ENCODE measurements at regions not wholly inside any gene's neighbourhood (a gene's known extent, or its start where the extent isn't known, plus 50 kb on each side); places are given as distances from the start of the nearest gene placed in this dataset.

DNA sequence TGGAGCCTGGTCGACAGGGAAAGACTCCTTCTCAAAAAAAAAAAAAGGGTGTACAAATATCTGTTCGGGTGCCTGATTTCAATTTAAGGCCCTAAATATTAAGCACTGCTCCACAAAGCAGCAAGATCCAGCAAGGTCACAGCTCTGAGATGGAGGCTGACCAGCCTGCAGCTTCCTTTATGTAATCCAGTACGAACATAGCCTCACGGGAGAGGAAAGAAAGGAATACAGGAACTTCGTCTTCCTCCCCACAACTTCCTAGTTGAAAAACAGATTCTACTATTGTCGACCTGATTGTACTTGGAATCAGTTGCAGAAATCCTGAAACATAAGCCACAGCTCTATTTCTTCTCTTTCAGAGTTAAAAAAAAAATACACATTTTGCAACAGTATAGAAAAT, 53.5 kb upstream of the TBC1D9 start:
- intact Hi-C loops (cut with DNase I): no loop called here
- no peaks in the 10 kb centered on the region for H3K9me3 ChIP-seq
- H3K4me1 ChIP-seq (ENCODE audit: insufficient read depth): peaks cover 17% of the 10 kb centered on the region
- WGBS, 3 donors: 18 to 27% (median 21%) methylated on average over 6 of the region's 6 CpGs
- peak overlapping the region in 1 of 2 donors; percentile 1 for H3K27ac ChIP-seq
- DNase-seq: no peak
- no peak overlapping the region for H3K4me3 ChIP-seq
- no peak for TF ChIP-seq CTCF (IDR thresholded peaks at IDR 0.05)
- no peak for TF ChIP-seq EP300 (IDR thresholded peaks at IDR 0.05)
- TF ChIP-seq POLR2A (IDR thresholded peaks at IDR 0.05): no peak
- H3K27me3 ChIP-seq: no peaks in the 10 kb centered on the region
- no peaks in the 10 kb centered on the region for H3K36me3 ChIP-seq

- TF ChIP-seq CTCF (IDR thresholded peaks at IDR 0.05) (no peak), EP300 (IDR thresholded peaks at IDR 0.05) (no peak)
- intact Hi-C loops (cut with DNase I): no loop called here
- no peak overlapping the region for H3K4me3 ChIP-seq
- H3K9me3 ChIP-seq: no peaks in the 10 kb centered on the region
- H3K36me3 ChIP-seq: no peaks in the 10 kb centered on the region
- H3K27ac ChIP-seq: peak overlapping the region in 1 of 2 donors; percentile 52
- 28 to 36% (median 31%) methylated on average over 7 of the region's 7 CpGs for WGBS, 3 donors
- no peak for DNase-seq
- H3K4me1 ChIP-seq (ENCODE audit: insufficient read depth): peaks cover 17% of the 10 kb centered on the region
- no peaks in the 10 kb centered on the region for H3K27me3 ChIP-seq
Measured at GRCh38 chr4:140808256-140808655, 52.1 kb upstream of the TBC1D9 start.

DNA sequence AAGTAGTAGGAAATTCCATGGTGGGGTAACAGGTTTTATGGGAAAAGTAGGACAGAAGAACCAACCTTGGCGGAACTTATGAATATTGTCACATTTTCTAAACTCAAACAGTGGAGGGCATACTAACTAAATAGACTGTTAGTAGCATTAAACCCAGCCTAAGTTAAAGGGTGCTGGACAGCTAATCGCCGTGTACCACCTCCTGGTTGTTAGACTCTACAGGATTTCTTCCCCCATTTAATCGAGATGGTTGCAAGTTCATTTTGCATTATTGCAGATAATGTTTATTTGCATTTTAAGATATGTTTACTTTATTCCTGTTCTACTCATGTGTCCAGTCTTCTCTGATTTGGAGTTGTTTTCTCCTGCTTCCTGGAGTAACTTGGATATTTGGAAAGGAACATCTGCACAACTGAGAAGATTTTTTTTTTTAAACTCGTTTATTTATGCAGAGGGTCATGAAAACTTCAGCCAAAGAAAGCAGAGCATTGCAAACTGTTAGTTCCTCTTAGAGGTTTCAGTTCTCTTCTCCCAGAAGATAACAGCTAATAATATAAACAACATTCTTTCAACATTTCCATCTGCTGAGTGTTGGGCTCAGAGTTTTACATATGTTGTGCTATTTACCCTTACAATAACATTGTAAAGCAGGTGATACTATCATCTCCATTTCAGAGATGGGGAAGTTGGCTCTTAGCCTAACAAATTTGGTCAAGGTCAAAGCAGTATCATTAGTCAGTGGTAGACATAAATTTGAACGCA, 51.5 kb upstream of the TBC1D9 start:
- peaks cover 17% of the 10 kb centered on the region for H3K4me1 ChIP-seq (ENCODE audit: insufficient read depth)
- peak overlapping the region in 1 of 2 donors; percentile 52 for H3K27ac ChIP-seq
- no peak for DNase-seq
- H3K4me3 ChIP-seq: no peak overlapping the region
- no peaks in the 10 kb centered on the region for H3K9me3 ChIP-seq
- intact Hi-C loops (cut with DNase I): no loop called here
- H3K36me3 ChIP-seq: no peaks in the 10 kb centered on the region
- 14 to 31% (median 15%) methylated on average over 6 of the region's 6 CpGs for WGBS, 3 donors
- H3K27me3 ChIP-seq: no peaks in the 10 kb centered on the region
- no peak for TF ChIP-seq EP300 (IDR thresholded peaks at IDR 0.05)
- TF ChIP-seq CTCF (IDR thresholded peaks at IDR 0.05): no peak
- no peak for TF ChIP-seq POLR2A (IDR thresholded peaks at IDR 0.05)

- Histone ChIP-seq H3K9me3 (no peaks in the 10 kb centered on the region), H3K27me3 (no peaks in the 10 kb centered on the region), H3K4me3 (no peak overlapping the region), H3K4me1 (ENCODE audit: insufficient read depth) (peaks cover 15% of the 10 kb centered on the region), H3K27ac (no peak overlapping the region), H3K36me3 (no peaks in the 10 kb centered on the region)
- 94 to 97% (median 94%) methylated on average over 4 of the region's 4 CpGs for WGBS, 3 donors
- TF ChIP-seq POLR2A (IDR thresholded peaks at IDR 0.05) (no peak), CTCF (IDR thresholded peaks at IDR 0.05) (no peak), EP300 (IDR thresholded peaks at IDR 0.05) (no peak)
- DNase-seq: no peak
- intact Hi-C loops (cut with DNase I): no loop called here
Measured at GRCh38 chr4:140806163-140806562, 50.0 kb upstream of the TBC1D9 start.
